CD14-positive monocyte (primary cell): ENCODE measurements at regions not wholly inside any gene's neighbourhood (a gene's known extent, or its start where the extent isn't known, plus 50 kb on each side); places are given as distances from the start of the nearest gene placed in this dataset.

Source experiments
- DNase-seq, 3 donors: peaks; one replicate each; pipeline ENCODE4 v3.0.0-alpha.2; 2011 to 2022
- H2AFZ ChIP-seq: 2 replicates; pipeline ENCODE4 v1.6.0; 2012; ENCODE audit warnings: mild to moderate bottlenecking, low read depth, low read length, inconsistent platforms; ENCODE audit not compliant: insufficient read depth, poor library complexity, severe bottlenecking
- H3K27ac ChIP-seq, 2 donors: 1 replicate in 1 of 2; 2 replicates in 1 of 2; pipeline ENCODE4 v1.5.1; 2012 to 2013; ENCODE audit warnings: low read length in 2 of 2, control low read depth in 1 of 2, inconsistent platforms in 1 of 2, low read depth in 1 of 2, mild to moderate bottlenecking in 1 of 2
- H3K27me3 ChIP-seq, 2 donors: one replicate each; pipeline versions ENCODE4 v1.6.0 to v1.6.1; 2011 to 2013; ENCODE audit warnings: low read length in 2 of 2; ENCODE audit not compliant: control insufficient read depth in 2 of 2, insufficient read depth in 2 of 2
- H3K36me3 ChIP-seq, 2 donors: replicated peaks in 1 of 2; 1 replicate in 1 of 2; 2 replicates in 1 of 2; pipeline versions ENCODE4 v1.5.1 to v1.6.1; 2012 to 2013; ENCODE audit warnings: low read length in 2 of 2, control low read depth in 1 of 2, inconsistent platforms in 1 of 2, mild to moderate bottlenecking in 1 of 2; ENCODE audit not compliant: insufficient read depth in 2 of 2, control insufficient read depth in 1 of 2
- H3K4me1 ChIP-seq, 2 donors: 1 replicate in 1 of 2; 2 replicates in 1 of 2; pipeline versions ENCODE4 v1.5.1 to v1.6.1; 2012 to 2013; ENCODE audit warnings: low read length in 2 of 2, control low read depth in 1 of 2, inconsistent platforms in 1 of 2, mild to moderate bottlenecking in 1 of 2, moderate library complexity in 1 of 2; ENCODE audit not compliant: insufficient read depth in 2 of 2, control insufficient read depth in 1 of 2
- H3K4me2 ChIP-seq: replicated peaks from 2 replicates; pipeline ENCODE3; 2012; ENCODE audit warnings: low read length, moderate library complexity, mild to moderate bottlenecking; ENCODE audit not compliant: poor library complexity, severe bottlenecking; ENCODE audit errors: extremely low read depth
- H3K4me3 ChIP-seq, 3 experiments: fragments of 200-600 bp in 1 of 3; sonication (generic) in 1 of 3; replicated peaks in 1 of 3; 1 replicate in 2 of 3; 2 replicates in 1 of 3; pipeline ENCODE4 v1.5.1; 2011 to 2013; ENCODE audit warnings: low read length in 3 of 3, mild to moderate bottlenecking in 3 of 3, control low read depth in 2 of 3, low read depth in 2 of 3, inconsistent platforms in 1 of 3, moderate library complexity in 1 of 3
- H3K79me2 ChIP-seq: 2 replicates; pipeline ENCODE4 v1.6.0; 2012; ENCODE audit warnings: mild to moderate bottlenecking, control low read depth, inconsistent platforms, low read length, moderate library complexity; ENCODE audit not compliant: insufficient read depth
- H3K9ac ChIP-seq: 2 replicates; pipeline ENCODE4 v1.6.0; 2017; ENCODE audit warnings: low read length, mild to moderate bottlenecking; ENCODE audit not compliant: insufficient read depth, poor library complexity, severe bottlenecking
- H3K9me3 ChIP-seq, 2 donors: replicated peaks in 1 of 2; 1 replicate in 1 of 2; 2 replicates in 1 of 2; pipeline versions ENCODE4 v1.5.1 to v1.6.1; 2012 to 2013; ENCODE audit warnings: low read length in 2 of 2, control low read depth in 1 of 2; ENCODE audit not compliant: control insufficient read depth in 1 of 2, insufficient read depth in 1 of 2
- H4K20me1 ChIP-seq: 2 replicates; pipeline ENCODE4 v1.6.0; 2012; ENCODE audit warnings: mild to moderate bottlenecking, low read length, control low read depth, moderate library complexity; ENCODE audit not compliant: insufficient read depth
- H3K27ac Mint-ChIP-seq, 7 donors: one replicate each; pipeline ENCODE4 v1.8.0; 2020; ENCODE audit warnings: mild to moderate bottlenecking in 7 of 7, mixed read lengths in 7 of 7, moderate library complexity in 6 of 7, inconsistent platforms in 2 of 7
- H3K27me3 Mint-ChIP-seq, 3 donors: one replicate each; pipeline ENCODE4 v1.8.0; 2021 to 2022; ENCODE audit warnings: low read depth in 3 of 3, mild to moderate bottlenecking in 3 of 3, mixed read lengths in 3 of 3, moderate library complexity in 3 of 3, inconsistent platforms in 1 of 3
- H3K36me3 Mint-ChIP-seq, 2 donors: one replicate each; pipeline ENCODE4 v1.8.0; 2020; ENCODE audit warnings: mixed read lengths in 2 of 2, inconsistent platforms in 1 of 2, mild to moderate bottlenecking in 1 of 2
- H3K4me1 Mint-ChIP-seq: one replicate; pipeline ENCODE4 v1.8.0; 2020; ENCODE audit warnings: mild to moderate bottlenecking, mixed read lengths
- H3K4me3 Mint-ChIP-seq, 2 donors: one replicate each; pipeline ENCODE4 v1.8.0; 2020; ENCODE audit warnings: mild to moderate bottlenecking in 2 of 2, mixed read lengths in 2 of 2, moderate library complexity in 1 of 2
- H3K9me3 Mint-ChIP-seq, 7 donors: one replicate each; pipeline ENCODE4 v1.8.0; 2020 to 2022; ENCODE audit warnings: mixed read lengths in 7 of 7, mild to moderate bottlenecking in 6 of 7, moderate library complexity in 6 of 7, inconsistent platforms in 2 of 7
- WGBS: methylation state at CpG from one replicate; pipeline ENCODE4 v1.1.5; 2013; ENCODE audit warnings: missing lambda C conversion rate; ENCODE audit not compliant: insufficient coverage; 5-methylcytosine and 5-hydroxymethylcytosine counted together
- intact Hi-C, 2 donors: fragments of 100-400 bp; cut with micrococcal nuclease; formaldehyde crosslinking; loops; one replicate each; pipeline versions ENCODE4 v1.15.0 to v1.15.1; 2023
- TF ChIP-seq, protein P1 (sequence below): fragments of 200-600 bp; IDR thresholded peaks from one replicate; pipeline ENCODE4 v1.8.0; 2022; ENCODE audit warnings: antibody characterized with exemption, mild to moderate bottlenecking

DNA sequence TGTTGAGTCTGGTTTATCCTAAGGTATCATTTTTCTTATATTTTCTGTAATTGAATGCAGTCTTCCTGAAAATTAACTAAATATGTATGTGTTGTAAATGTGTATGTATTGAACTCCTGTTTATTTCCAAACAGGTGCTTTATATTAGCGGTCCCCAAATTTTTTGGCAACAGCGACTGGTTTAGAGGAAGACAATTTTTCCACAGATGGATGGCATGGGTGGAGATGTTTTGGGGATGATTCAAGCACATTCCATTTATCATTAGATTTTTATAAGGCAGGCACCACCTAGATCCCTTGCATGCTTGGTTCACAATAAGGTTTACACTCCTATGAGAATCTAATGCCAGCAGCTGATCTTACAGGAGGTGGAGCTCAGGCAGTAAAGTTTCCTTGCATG, 210.5 kb upstream of the ANO3 start:
- Mint-ChIP-seq H3K36me3 (no peaks in the 10 kb centered on the region), H3K27me3 (no peaks in the 10 kb centered on the region), H3K27ac (no peak overlapping the region), H3K4me3 (no peak overlapping the region), H3K4me1 (no peaks in the 10 kb centered on the region), H3K9me3 (peaks cover 0 to 8% (median 1%) of the 10 kb centered on the region in 7 donors)
- Histone ChIP-seq H3K79me2 (no peaks in the 10 kb centered on the region), H3K4me3 (no peak overlapping the region), H3K27me3 (no peaks in the 10 kb centered on the region), H3K4me1 (no peaks in the 10 kb centered on the region), H3K9ac (no peak overlapping the region), H2AFZ (no peak overlapping the region), H3K27ac (no peak overlapping the region), H4K20me1 (no peaks in the 10 kb centered on the region), H3K9me3 (no peaks in the 10 kb centered on the region), H3K36me3 (no peaks in the 10 kb centered on the region), H3K4me2 (no peak overlapping the region)
- no CpG with 5 or more reads among the region's 2 CpGs for WGBS
- intact Hi-C loops: no loop called here
- TF ChIP-seq, protein P1, sequence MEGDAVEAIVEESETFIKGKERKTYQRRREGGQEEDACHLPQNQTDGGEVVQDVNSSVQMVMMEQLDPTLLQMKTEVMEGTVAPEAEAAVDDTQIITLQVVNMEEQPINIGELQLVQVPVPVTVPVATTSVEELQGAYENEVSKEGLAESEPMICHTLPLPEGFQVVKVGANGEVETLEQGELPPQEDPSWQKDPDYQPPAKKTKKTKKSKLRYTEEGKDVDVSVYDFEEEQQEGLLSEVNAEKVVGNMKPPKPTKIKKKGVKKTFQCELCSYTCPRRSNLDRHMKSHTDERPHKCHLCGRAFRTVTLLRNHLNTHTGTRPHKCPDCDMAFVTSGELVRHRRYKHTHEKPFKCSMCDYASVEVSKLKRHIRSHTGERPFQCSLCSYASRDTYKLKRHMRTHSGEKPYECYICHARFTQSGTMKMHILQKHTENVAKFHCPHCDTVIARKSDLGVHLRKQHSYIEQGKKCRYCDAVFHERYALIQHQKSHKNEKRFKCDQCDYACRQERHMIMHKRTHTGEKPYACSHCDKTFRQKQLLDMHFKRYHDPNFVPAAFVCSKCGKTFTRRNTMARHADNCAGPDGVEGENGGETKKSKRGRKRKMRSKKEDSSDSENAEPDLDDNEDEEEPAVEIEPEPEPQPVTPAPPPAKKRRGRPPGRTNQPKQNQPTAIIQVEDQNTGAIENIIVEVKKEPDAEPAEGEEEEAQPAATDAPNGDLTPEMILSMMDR: no peak
- DNase-seq: no peak

DNA sequence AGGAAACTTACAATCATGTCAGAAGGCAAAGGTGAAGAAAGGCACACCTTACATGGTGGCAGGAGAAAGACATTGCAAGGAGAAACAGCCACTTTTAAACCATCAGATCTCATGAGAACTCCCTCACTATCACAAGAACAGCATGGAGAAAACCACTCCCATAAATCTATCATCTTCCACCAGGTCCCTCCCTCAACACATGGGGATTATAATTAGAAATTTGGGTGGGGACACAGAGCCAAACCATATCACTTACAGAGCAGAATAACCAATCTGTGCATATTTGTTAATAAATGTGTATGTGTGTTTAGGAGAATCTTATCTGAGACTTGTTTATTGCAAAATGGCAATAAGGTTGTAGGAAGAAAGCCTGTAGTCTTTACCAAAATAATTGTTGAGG, 205.2 kb upstream of the ANO3 start:
- H3K4me1 Mint-ChIP-seq: no peaks in the 10 kb centered on the region

More for the DNA sequence above, 205.2 kb upstream of the ANO3 start:
- Histone ChIP-seq H3K9me3 (no peaks in the 10 kb centered on the region), H3K27me3 (no peaks in the 10 kb centered on the region), H4K20me1 (no peaks in the 10 kb centered on the region), H2AFZ (no peak overlapping the region), H3K27ac (no peak overlapping the region), H3K36me3 (no peaks in the 10 kb centered on the region), H3K9ac (no peak overlapping the region), H3K4me1 (no peaks in the 10 kb centered on the region), H3K4me2 (no peak overlapping the region), H3K79me2 (no peaks in the 10 kb centered on the region), H3K4me3 (no peak overlapping the region)
- no peaks in the 10 kb centered on the region for H3K36me3 Mint-ChIP-seq
- DNase-seq: no peak
- H3K4me3 Mint-ChIP-seq: no peak overlapping the region
- intact Hi-C loops: no loop called here
- no peak overlapping the region for H3K27ac Mint-ChIP-seq
- H3K9me3 Mint-ChIP-seq: peaks cover 0 to 3% (median 0%) of the 10 kb centered on the region in 7 donors
- H3K27me3 Mint-ChIP-seq: no peaks in the 10 kb centered on the region
- TF ChIP-seq, protein P1: no peak
